Testis (tissue), 2 donors: ENCODE measurements at regions not wholly inside any gene's neighbourhood (a gene's known extent, or its start where the extent isn't known, plus 50 kb on each side); places are given as distances from the start of the nearest gene placed in this dataset.

Experiments
- CTCF ChIP-seq, 3 experiments: fragments of 450-650 bp in 2 of 3; fragments of 200-600 bp in 1 of 3; sonication (generic) in 1 of 3; IDR thresholded peaks; one replicate each; pipeline ENCODE4 v1.5.1; 2016 to 2019; ENCODE audit warnings: antibody characterized with exemption in 3 of 3, mild to moderate bottlenecking in 2 of 3, moderate library complexity in 1 of 3
- POLR2A ChIP-seq: fragments of 450-650 bp; IDR thresholded peaks from one replicate; pipeline ENCODE4 v1.6.1; 2017; ENCODE audit warnings: antibody characterized with exemption, mild to moderate bottlenecking, moderate library complexity

GRCh38 chr18:29780816-29781215 is 1261.7 kb downstream of the DSC3 start:
- TF ChIP-seq CTCF (IDR thresholded peaks at IDR 0.05) (no peak), POLR2A (no peak)
